Skeletal muscle tissue (tissue), 3 donors: ENCODE measurements at regions not wholly inside any gene's neighbourhood (a gene's known extent, or its start where the extent isn't known, plus 50 kb on each side); places are given as distances from the start of the nearest gene placed in this dataset.

Experiments
- H3K27ac ChIP-seq: one replicate; pipeline ENCODE4 v1.7.0; 2013; ENCODE audit warnings: mild to moderate bottlenecking, low read depth, low read length, inconsistent platforms
- H3K27me3 ChIP-seq, 3 donors: one replicate each; pipeline ENCODE4 v1.7.0; 2013; ENCODE audit warnings: low read length in 3 of 3; ENCODE audit not compliant: control insufficient read depth in 3 of 3, insufficient read depth in 3 of 3
- H3K36me3 ChIP-seq, 3 donors: one replicate each; pipeline ENCODE4 v1.7.0; 2013; ENCODE audit warnings: low read length in 3 of 3; ENCODE audit not compliant: control insufficient read depth in 3 of 3, insufficient read depth in 3 of 3
- H3K4me1 ChIP-seq, 3 donors: one replicate each; pipeline ENCODE4 v1.7.0; 2013; ENCODE audit warnings: low read length in 3 of 3, mild to moderate bottlenecking in 3 of 3; ENCODE audit not compliant: control insufficient read depth in 3 of 3, insufficient read depth in 3 of 3
- H3K4me3 ChIP-seq, 3 donors: one replicate each; pipeline ENCODE4 v1.7.0; 2013; ENCODE audit warnings: low read length in 3 of 3
- H3K9ac ChIP-seq, 3 donors: one replicate each; pipeline ENCODE4 v1.7.0; 2013; ENCODE audit warnings: low read length in 3 of 3, mild to moderate bottlenecking in 3 of 3, moderate library complexity in 2 of 3, low read depth in 1 of 3
- H3K9me3 ChIP-seq, 3 donors: one replicate each; pipeline ENCODE4 v1.7.0; 2013; ENCODE audit warnings: low read length in 3 of 3; ENCODE audit not compliant: control insufficient read depth in 3 of 3
- donor health status: Osteomylitis.

- no peak overlapping the region for H3K4me3 ChIP-seq
- H3K9ac ChIP-seq: no peak overlapping the region
- no peaks in the 10 kb centered on the region for H3K36me3 ChIP-seq
- H3K27me3 ChIP-seq: no peaks in the 10 kb centered on the region
- H3K4me1 ChIP-seq: peaks cover 3 to 13% (median 6%) of the 10 kb centered on the region in 3 donors
- no peaks in the 10 kb centered on the region for H3K9me3 ChIP-seq
- H3K27ac ChIP-seq: no peak overlapping the region
Measured at GRCh38 chr10:28808693-28809092, 131.4 kb downstream of the BAMBI start.

- no peak overlapping the region for H3K4me3 ChIP-seq
- no peaks in the 10 kb centered on the region for H3K36me3 ChIP-seq
- H3K27ac ChIP-seq: no peak overlapping the region
- no peaks in the 10 kb centered on the region for H3K9me3 ChIP-seq
- no peak overlapping the region for H3K9ac ChIP-seq
- peaks cover 3 to 13% (median 6%) of the 10 kb centered on the region in 3 donors for H3K4me1 ChIP-seq
- no peaks in the 10 kb centered on the region for H3K27me3 ChIP-seq
Measured at GRCh38 chr10:28810057-28810870, 132.9 kb downstream of the BAMBI start.

DNA sequence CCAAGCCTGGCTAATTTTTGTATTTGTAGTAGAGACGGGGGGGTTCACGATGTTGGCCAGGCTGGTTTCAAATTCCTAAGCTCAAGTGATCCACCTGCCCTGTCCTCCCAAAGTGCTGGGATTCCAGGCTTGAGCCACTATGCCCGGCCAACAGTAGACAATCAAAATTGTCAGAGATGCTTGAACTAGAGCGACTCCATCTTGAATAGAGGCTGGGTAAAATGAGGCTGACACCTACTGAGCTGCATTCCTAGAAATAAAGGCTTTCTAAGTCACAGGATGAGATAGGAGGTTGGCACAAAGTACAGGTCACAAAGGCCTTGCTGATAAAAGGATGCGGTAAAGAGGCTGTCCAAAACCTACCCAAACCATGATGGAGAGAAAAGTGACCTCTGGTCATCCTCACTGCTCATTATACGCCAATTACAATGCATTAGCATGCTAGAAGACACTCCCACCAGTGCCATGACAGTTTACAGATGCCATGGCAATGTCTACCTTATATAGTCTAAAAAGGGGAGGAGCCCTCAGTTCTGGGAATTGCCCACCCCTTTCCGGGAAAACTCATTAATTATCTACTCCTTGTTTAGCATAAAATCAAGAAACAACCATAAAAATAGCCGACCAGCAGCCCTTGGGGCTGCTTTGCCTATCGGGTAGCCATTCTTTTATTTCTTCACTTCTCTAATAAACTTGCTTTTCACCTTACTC is 134.5 kb downstream of the BAMBI start:
- H3K27ac ChIP-seq: no peak overlapping the region

GRCh38 chr10:28812384-28813372 is 135.4 kb downstream of the BAMBI start:
- Histone ChIP-seq H3K27me3 (no peaks in the 10 kb centered on the region), H3K4me1 (no peaks in the 10 kb centered on the region), H3K4me3 (no peak overlapping the region), H3K27ac (no peak overlapping the region), H3K36me3 (no peaks in the 10 kb centered on the region), H3K9ac (no peak overlapping the region), H3K9me3 (no peaks in the 10 kb centered on the region)

More for the DNA sequence above, 134.5 kb downstream of the BAMBI start:
- Histone ChIP-seq H3K9me3 (no peaks in the 10 kb centered on the region), H3K36me3 (no peaks in the 10 kb centered on the region), H3K27me3 (no peaks in the 10 kb centered on the region), H3K9ac (no peak overlapping the region), H3K4me3 (no peak overlapping the region), H3K4me1 (peaks cover 0 to 6% (median 3%) of the 10 kb centered on the region in 3 donors)

GRCh38 chr10:28815681-28816080 is 138.4 kb downstream of the BAMBI start:
- Histone ChIP-seq H3K36me3 (no peaks in the 10 kb centered on the region), H3K4me1 (peaks cover 0 to 2% (median 0%) of the 10 kb centered on the region in 3 donors), H3K27me3 (no peaks in the 10 kb centered on the region), H3K4me3 (no peak overlapping the region), H3K27ac (no peak overlapping the region), H3K9ac (no peak overlapping the region), H3K9me3 (no peaks in the 10 kb centered on the region)

- peaks cover 0 to 2% (median 0%) of the 10 kb centered on the region in 3 donors for H3K4me1 ChIP-seq
- H3K9me3 ChIP-seq: no peaks in the 10 kb centered on the region
- no peaks in the 10 kb centered on the region for H3K36me3 ChIP-seq
- H3K27ac ChIP-seq: no peak overlapping the region
- H3K4me3 ChIP-seq: no peak overlapping the region
- H3K9ac ChIP-seq: no peak overlapping the region
- H3K27me3 ChIP-seq: no peaks in the 10 kb centered on the region
Measured at GRCh38 chr10:28822719-28823464, 145.6 kb downstream of the BAMBI start.

DNA sequence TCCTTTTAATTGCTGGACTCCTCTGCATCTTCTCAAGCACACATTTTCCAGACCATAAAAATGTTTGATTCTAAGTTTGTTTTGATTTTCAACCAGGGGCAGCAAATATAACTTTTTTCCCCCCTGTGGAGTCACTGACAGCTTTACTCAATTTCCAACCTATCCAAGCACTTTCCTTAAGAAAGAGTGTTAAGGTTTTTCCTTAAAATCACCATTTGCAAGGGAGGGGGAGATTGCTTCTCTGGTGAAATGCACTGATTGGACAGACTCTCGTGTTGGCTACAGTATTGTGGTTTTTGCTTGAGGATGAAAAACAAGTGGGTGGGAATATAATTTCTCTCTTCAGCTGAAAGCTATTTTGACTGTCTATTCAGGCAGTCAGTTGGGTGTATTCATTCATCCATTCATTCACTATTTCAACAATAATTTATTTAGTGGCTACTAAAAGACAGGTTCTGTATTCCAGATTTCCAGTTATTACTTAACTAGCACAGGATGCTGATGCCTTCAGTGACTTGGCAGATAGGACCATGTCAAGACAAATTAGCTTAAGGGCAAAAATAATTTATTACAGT is 146.3 kb downstream of the BAMBI start:
- Histone ChIP-seq H3K27ac (no peak overlapping the region), H3K4me3 (no peak overlapping the region), H3K4me1 (no peaks in the 10 kb centered on the region), H3K36me3 (no peaks in the 10 kb centered on the region), H3K27me3 (no peaks in the 10 kb centered on the region), H3K9ac (no peak overlapping the region), H3K9me3 (no peaks in the 10 kb centered on the region)

DNA sequence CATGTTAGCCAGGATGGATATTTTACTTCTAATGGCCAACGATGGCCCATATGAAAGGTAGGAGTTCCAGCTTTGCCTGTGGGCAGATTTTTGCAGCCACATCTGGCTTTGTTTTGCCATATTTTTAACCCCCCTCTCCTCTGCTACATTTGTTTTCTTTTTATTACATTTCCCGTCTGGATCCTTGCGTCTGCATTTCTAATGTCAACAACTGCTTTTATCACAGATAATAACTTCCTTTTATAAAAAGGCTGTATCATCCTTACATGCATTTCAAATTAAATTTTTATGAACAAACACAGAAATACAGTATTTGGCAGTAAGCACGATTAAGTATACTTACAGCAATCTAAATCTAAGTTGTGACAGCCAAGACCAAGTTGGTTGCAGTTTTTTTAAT is 156.0 kb downstream of the BAMBI start:
- Histone ChIP-seq H3K36me3 (no peaks in the 10 kb centered on the region), H3K27me3 (no peaks in the 10 kb centered on the region), H3K4me1 (no peaks in the 10 kb centered on the region), H3K4me3 (no peak overlapping the region), H3K9me3 (no peaks in the 10 kb centered on the region), H3K9ac (no peak overlapping the region), H3K27ac (no peak overlapping the region)

- Histone ChIP-seq H3K27ac (no peak overlapping the region), H3K36me3 (no peaks in the 10 kb centered on the region), H3K4me3 (no peak overlapping the region), H3K9ac (no peak overlapping the region), H3K4me1 (peaks cover 0 to 24% (median 12%) of the 10 kb centered on the region in 3 donors), H3K9me3 (no peaks in the 10 kb centered on the region), H3K27me3 (no peaks in the 10 kb centered on the region)
Measured at GRCh38 chr10:28836435-28836743, 159.1 kb downstream of the BAMBI start.
